Stimulated activated CD4-positive, alpha-beta T cell treated with anti-CD3 and anti-CD28 coated beads, Interleukin-2, amount 100 ng/mL, for 48 hours (primary cell): ENCODE measurements at regions not wholly inside any gene's neighbourhood (a gene's known extent, or its start where the extent isn't known, plus 50 kb on each side); places are given as distances from the start of the nearest gene placed in this dataset.
"Not testable (repeated sequence)": the region's sequence is repeated elsewhere in the genome, so short reads cannot be mapped to it uniquely, and the experiment has no call there.

Experiments used
- DNase-seq, 2 donors: peaks; one replicate each; pipeline ENCODE4 v3.0.0-alpha.2; 2020

DNA sequence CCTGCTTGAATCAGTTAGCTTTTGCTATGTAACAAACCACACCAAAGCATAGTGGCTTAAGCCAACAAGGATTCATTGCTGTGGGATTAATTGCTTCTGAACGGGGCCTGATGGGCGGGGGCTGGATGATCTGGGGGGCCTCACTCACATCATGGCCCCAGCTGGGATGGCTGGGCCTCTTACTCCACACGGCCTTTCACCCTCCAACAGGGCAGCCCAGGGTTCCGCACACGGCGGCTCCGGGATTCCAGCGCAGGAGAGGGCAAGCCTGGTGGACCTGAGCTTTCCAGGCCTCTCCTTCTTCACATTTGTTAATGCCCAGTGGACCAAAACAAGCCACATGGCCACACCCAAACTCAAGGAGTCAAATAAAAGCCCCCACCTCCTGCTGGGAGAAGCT is 86.3 kb upstream of the PHLPP1 start:
- DNase-seq, result no peak

- no peak for DNase-seq
Measured at GRCh38 chr18:62631173-62631572, 84.2 kb upstream of the PHLPP1 start.

DNA sequence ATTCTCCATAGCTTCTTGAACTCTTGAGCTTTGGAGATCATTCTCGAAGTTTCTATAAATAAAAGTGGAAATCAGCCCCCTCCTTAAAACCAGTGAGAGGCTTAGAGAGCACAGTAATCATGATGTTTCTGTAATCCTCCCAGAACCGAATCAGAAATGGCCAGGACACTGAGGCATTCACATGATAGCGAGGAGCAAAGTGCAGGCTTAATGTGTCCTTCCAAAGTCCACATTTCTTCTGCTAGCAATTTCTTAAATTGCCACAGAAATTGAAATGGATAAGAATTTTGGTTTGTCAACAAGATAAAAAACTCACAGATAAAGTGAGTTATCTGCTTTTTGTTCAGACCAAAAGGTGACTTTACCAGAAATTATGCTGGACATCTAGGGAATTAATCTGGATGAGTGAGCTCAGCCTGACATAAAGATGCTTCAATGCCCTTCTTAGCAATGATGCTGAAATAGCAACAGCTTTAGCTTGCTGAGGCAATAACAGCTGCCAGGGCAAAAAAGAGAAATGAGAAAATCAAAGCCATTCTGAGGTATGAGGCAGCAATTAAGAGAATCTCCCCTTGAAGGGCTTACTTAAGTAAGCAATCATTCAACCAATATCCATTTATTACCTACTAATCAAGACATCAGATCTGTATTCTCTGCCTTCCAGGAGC is 82.4 kb upstream of the PHLPP1 start:
- DNase-seq, result no peak

DNA sequence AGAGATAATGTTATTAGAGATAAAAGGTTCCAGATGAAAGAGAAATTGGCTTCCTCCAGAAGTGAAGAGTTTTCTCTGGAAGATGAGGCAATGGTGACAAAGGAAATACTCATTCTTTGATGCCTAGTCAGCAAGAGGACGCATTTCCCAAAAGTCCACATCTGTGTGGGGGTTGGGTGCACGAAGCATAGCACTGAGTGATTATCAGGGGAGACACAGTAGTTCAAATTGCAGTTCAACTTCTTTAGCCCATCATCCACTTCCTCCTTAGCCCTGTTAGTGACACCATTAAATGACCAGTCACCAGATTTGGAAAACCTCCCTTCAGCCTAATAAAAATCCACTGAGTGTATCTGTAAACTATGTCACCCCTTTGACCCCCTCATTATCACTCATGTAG is 80.9 kb upstream of the PHLPP1 start:
- DNase-seq, result no peak

- DNase-seq, result no peak
Measured at GRCh38 chr18:62634979-62635630, 80.2 kb upstream of the PHLPP1 start.

DNA sequence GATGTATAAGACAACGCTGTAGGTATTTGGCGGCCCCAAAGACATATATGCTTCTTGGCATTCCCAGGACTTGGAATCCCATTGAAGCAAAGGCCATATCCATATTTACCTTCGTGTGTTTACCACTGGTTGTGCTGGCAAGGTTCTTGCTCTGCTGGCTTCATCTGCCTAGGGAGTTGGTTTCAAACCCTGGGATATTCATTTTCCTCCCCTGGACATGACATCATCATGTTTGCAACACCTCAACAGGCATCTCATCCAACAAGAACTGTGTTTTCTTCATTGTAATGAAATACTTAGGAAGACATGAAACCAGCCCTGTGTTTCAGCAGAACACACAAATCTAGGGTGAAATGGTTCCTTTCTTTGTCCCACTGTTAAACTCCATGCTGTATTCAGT is 77.9 kb upstream of the PHLPP1 start:
- DNase-seq, result no peak

DNA sequence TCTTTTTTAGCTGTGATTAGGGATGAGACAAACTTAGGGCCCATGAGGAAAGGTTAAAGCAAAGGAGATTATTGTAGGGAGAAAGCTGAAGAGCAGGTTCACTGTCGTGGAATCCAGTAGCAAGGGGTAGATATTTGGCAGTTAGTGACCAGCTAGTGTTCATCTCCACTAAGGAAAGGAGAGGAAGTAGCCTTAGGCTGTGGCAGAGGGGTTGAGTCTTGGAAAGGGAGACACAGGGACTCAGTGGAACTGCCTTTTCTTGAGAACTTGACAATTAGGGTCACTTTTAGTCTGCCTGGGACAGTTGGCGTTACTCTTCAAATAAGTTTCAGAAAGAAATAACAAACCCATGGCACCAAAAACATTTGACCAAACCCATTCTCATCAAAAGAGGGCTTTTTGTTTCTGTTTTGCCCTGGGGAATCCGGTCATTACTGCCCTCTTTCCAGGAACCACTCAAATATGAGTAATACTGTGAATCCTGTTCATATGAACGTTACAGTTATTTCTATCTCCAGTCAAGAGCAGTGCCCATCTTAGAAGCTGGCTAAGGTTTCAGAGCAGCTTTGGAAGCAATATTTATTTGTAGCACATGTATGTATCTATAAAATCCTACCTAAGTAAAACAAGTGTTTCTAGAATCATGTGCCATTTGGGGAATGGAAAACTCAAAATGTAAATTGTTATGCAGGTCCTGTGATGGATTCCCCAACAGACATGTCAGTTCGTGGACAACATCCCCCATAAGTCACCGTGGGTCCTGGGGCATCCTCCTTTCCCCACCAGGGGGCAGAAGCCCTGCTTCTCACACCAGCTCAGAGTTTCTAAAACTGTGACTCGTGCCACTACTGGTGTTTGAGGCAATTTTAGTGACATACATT is 77.3 kb upstream of the PHLPP1 start:
- peak; percentile 52 to 57 for DNase-seq

DNA sequence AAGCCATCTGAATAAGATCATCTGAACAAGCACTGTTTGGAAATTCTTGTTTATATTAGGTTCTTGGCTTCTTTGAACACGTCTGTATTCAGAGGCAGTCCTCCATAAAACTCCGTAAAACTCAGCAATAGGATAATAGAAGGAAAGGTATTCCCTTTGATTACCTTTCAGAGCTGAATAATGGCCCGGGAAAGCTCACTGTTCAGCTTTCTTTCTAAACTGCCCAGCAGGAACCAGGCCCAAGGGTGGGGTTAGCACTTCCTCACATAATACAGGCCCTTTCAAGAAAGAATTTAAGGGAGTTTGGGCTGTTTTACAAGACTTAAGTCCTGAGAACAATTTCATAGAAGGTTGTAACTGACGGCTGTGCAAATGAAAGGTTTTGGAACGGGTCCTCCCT is 72.2 kb upstream of the PHLPP1 start:
- DNase-seq, result no peak

GRCh38 chr18:62644773-62645172 is 70.6 kb upstream of the PHLPP1 start:
- no peak for DNase-seq

DNA sequence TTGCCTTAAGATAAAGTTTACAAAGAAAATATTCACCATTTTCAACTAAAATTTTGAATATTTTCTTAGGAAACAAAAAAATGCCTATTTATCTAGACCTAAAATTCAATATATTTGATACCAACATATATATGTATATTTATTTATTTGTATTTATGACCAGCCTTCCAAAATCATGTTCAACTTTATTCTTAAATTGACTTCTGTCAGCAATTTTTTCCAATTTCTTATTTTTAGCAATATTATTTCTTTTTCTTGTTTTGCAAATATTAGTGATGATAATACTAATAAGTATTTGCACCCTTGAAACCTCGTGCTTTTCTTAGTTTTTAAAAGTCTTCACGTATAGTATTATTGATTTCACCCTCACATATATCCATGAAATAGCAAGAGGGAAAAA is 68.2 kb upstream of the PHLPP1 start:
- no peak for DNase-seq

DNA sequence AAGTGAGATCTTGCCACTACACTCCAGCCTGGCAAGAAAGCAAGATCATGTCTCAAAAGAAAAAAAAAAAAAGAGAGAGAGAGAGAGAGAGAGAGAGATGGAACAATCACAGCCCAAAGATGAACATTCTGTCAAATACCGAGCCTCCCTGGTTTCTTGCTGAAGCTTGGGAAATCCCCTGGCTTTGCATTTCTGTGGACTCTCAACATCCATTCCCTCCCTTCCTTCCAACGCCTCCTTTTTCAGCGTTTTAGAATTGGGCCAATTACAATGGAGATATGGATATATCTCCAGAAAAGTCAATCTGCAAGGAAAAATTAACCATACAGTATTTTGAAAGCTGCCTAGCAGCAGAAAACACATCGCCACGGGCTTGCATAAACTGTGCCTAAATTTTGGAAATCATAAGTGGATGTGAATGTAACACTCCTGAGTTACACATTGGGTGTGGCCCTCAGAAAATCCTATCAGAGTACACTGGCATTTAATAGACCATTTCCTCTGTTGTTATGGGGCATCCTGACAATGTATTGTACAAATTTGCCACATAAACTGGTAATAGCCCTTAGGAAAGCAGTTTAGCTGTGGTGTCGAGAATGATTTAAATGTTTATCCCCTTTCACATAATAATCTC is 67.2 kb upstream of the PHLPP1 start:
- no peak for DNase-seq

DNA sequence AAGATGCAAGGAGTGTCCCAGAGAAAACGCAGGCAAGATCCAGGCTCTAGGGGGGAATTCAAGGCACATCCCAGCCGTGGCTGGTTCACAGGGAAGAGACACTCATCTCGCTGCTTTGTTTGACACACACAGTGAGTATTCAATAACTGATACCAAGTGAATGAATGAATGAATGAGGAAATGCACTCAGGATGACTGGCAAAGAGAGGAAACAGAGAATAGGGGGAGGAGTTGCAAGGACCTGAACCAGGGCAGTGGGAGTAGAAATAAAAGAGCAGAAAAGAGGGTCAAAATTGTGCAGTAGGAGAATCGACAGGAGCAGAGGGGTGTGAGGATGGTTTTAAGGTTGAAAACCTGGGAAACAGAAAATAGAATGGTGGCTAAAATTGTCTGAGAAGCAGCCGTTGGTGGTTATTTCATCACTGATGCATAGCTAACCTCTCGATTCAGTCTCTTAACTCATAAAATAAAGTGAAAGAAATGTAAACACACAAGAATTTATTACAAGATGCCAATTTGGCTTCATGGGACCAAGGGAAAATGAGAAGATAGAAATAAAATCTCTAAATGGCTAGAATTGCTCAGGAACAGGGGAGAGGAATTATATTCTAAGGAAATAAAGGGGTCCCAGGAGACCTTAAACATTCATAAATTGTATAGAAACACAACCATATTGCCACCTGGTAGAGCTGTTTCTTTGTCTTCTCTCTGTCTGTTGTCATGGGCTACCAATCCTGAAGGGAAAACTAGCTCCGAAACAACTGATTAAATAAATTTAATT is 63.9 kb upstream of the PHLPP1 start:
- DNase-seq, result no peak

DNA sequence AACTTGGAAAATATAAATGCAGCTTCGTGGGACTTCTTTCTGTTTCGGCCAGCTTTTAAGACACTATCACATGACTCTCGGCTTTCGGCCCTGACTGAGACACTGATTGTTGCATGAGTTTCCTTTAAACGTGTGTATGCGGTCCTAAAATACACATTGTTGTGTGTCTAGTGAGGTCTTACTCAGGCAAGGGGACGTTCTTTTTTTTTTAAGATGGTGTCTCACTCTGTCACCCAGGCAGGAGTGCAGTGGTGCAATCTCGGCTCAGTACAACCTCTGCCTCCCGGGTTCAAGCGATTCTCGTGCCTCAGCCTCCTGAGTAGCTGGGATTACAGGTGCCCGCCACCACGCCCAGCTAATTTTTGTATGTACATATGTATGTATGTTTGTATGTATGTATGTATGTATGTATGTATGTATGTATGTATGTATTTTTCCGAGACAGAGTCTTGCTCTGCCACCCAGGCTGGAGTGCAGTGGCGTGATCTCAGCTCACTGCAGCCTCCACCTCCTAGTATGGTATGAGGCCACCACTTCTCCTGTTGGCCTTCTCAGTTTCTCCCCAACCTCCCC is 63.2 kb upstream of the PHLPP1 start:
- not testable (repeated sequence) for DNase-seq

- no peak for DNase-seq
Measured at GRCh38 chr18:62655520-62656219, 59.7 kb upstream of the PHLPP1 start.

- no peak for DNase-seq
Measured at GRCh38 chr18:62658028-62658427, 57.3 kb upstream of the PHLPP1 start.

- no peak for DNase-seq
Measured at GRCh38 chr18:62659698-62660097, 55.6 kb upstream of the PHLPP1 start.

- no peak for DNase-seq
Measured at GRCh38 chr18:62660691-62661090, 54.6 kb upstream of the PHLPP1 start.

- no peak for DNase-seq
Measured at GRCh38 chr18:62663731-62664336, 51.5 kb upstream of the PHLPP1 start.

DNA sequence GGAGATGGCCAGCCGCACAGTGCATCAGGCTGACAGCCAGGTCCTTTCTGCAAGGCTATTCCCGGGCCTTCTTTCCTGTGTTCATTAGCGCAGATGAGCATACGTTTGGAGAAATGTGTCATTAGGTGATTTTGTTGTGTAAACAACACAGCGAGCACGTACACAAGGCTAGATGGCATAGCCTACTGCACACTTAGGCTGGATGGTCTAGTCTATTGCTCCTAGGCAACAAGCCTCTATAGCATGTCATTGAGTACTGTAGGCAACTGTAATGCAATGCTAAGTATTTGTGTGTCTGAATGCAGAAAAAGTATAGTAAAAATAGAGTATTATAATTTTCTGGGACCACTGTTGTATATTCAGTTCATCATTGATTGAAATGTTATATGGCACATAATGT is 50.9 kb upstream of the PHLPP1 start:
- DNase-seq, result no peak

- DNase-seq, result no peak
Measured at GRCh38 chr18:62665188-62665587, 50.2 kb upstream of the PHLPP1 start.
